ENCODE measurements at regions not wholly inside any gene's neighbourhood (a gene's known extent, or its start where the extent isn't known, plus 50 kb on each side); places are given as distances from the start of the nearest gene placed in this dataset.

DNA sequence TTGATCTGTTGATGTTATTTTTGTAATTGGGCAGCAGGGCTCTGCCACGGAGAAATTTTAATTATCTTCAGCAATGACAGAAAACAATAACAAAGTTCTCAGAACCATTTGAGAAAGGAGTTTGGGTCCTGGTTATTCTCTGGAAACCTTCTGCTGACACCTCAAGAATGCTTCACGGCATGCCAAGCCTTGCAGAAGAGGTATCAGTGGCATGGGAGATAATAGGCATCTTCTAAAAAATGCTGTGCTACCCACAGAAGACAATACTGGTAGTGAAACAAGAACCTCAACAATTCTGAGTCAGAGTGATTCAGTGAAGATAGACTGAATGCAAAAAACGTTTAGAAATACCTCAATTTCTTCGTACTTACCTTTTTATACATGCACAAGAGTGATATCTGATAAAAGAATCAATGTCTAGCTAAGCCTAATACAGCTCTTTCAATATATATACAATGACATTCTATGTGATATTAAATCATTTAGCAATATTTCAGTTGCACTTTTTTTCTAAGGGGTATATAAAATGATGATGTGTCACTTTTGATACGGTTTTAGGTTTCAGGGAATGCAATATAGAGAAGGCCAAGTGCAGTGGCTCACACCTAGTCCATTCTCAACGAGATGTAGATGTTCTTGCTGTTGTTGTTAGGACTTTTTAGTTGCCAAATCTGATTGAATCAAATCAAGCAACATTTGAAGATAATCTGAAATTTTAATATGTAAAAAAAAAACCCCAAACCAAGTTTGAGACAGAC is 110.4 kb upstream of the COL21A1 start:
- Histone ChIP-seq H3K27ac (peak overlapping the region in 2 of 4 donors; percentile 3 to 9), H3K4me3 (no peak overlapping the region), H3K9me3 (peaks cover 0 to 8% of the 10 kb centered on the region in 2 donors), H3K36me3 (no peaks in the 10 kb centered on the region), H3K27me3 (no peaks in the 10 kb centered on the region), H3K4me1 (peaks cover 0 to 8% (median 3%) of the 10 kb centered on the region in 4 donors)
- WGBS, 2 donors (ENCODE audit: low coverage in 1 of 2): 36 to 56% methylated on average over 4 to 6 of the region's 6 CpGs
- no peak for DNase-seq
- in situ Hi-C loops (cut with MboI; ENCODE audit: low pct_ligation_motif_present in 1 of 4, low pct_unique_long_range_greater_than_20kb in 1 of 4, low sequenced_read_pairs in 3 of 4) (loop anchor here in 2 of 4 donors (5.0 to 10.0 kb wide), 2 partner anchors 235 to 237 kb away; no protein-coding TSS in a partner anchor), intact Hi-C loops (cut with DNase I; ENCODE audit: low total_unique reads) (loop anchor here (2.0 to 5.0 kb wide), 2 partner anchors 43 to 235 kb away; no protein-coding TSS in a partner anchor)
- TF ChIP-seq POLR2A (IDR thresholded peaks at IDR 0.05): no peak
- no peak for TF ChIP-seq POLR2AphosphoS5 (IDR thresholded peaks at IDR 0.05)
- no peak for TF ChIP-seq EP300 (IDR thresholded peaks at IDR 0.05; ENCODE audit: low read depth)
- TF ChIP-seq CTCF (IDR thresholded peaks at IDR 0.05): no peak

GRCh38 chr6:56356426-56356825 is 109.0 kb upstream of the COL21A1 start:
- Histone ChIP-seq H3K4me3 (no peak overlapping the region), H3K4me1 (peaks cover 0 to 8% (median 3%) of the 10 kb centered on the region in 4 donors), H3K36me3 (no peaks in the 10 kb centered on the region), H3K27me3 (no peaks in the 10 kb centered on the region), H3K27ac (peak overlapping the region in 3 of 4 donors; percentile 11 to 42 (median 16)), H3K9me3 (peaks cover 0 to 8% of the 10 kb centered on the region in 2 donors)
- in situ Hi-C loops (cut with MboI; ENCODE audit: low pct_ligation_motif_present in 1 of 4, low pct_unique_long_range_greater_than_20kb in 1 of 4, low sequenced_read_pairs in 3 of 4) (loop anchor here in 2 of 4 donors (5.0 to 10.0 kb wide), 2 partner anchors 236 to 238 kb away; no protein-coding TSS in a partner anchor), intact Hi-C loops (cut with DNase I; ENCODE audit: low total_unique reads) (loop anchor here (5.0 kb wide), 1 partner anchor 236 kb away; no protein-coding TSS in a partner anchor)
- no peak for DNase-seq
- TF ChIP-seq POLR2A (IDR thresholded peaks at IDR 0.05) (no peak), POLR2AphosphoS5 (IDR thresholded peaks at IDR 0.05) (no peak), EP300 (IDR thresholded peaks at IDR 0.05; ENCODE audit: low read depth) (no peak), CTCF (IDR thresholded peaks at IDR 0.05) (no peak)
- WGBS, 2 donors (ENCODE audit: low coverage in 1 of 2): 38 to 44% methylated on average over 2 of the region's 2 CpGs

- in situ Hi-C loops (cut with MboI; ENCODE audit: low pct_ligation_motif_present in 1 of 4, low pct_unique_long_range_greater_than_20kb in 1 of 4, low sequenced_read_pairs in 3 of 4): loop anchor here in 1 of 4 donors (10.0 kb wide), 1 partner anchor 241 kb away; no protein-coding TSS in a partner anchor
- Histone ChIP-seq H3K4me3 (no peak overlapping the region), H3K27ac (no peak overlapping the region), H3K4me1 (peaks cover 0 to 6% (median 0%) of the 10 kb centered on the region in 4 donors), H3K36me3 (no peaks in the 10 kb centered on the region), H3K27me3 (no peaks in the 10 kb centered on the region), H3K9me3 (peaks cover 0 to 8% of the 10 kb centered on the region in 2 donors)
- intact Hi-C loops (cut with DNase I; ENCODE audit: low total_unique reads): no loop called here
- no peak for DNase-seq
- TF ChIP-seq EP300 (IDR thresholded peaks at IDR 0.05; ENCODE audit: low read depth) (no peak), CTCF (IDR thresholded peaks at IDR 0.05) (no peak), POLR2A (IDR thresholded peaks at IDR 0.05) (no peak)
Observed at GRCh38 chr6:56353860-56354259, 106.5 kb upstream of the COL21A1 start.

DNA sequence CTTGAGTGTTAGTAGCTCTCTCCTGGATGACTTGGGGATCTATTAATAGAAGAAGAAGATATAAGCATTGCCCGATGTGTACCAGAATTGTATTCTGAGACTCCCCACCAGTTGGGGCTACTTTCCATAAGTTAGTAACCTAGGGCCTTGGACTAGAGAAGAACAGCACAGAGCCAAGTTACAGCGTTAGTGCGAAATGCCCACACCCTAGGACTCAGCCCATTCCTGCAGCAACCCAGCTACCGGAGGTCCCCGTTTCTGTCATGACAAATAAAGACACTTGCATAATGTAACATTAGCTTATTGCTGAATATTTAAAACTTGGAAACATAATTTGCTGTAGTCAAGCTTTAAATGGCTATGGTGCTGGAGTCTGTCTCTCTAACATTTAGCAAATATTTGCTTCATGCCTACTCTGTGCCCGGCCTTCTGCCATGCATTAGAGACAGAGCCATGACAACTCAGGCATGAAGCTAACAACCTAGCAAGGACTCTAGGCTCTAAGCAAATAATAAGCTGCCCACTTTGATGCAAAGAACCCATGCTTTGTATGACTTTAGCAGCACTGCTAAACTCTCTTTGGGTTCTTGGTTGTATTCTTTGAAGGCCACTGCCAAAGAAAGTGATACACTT is 103.4 kb upstream of the COL21A1 start:
- in situ Hi-C loops (cut with MboI; ENCODE audit: low pct_ligation_motif_present in 1 of 4, low pct_unique_long_range_greater_than_20kb in 1 of 4, low sequenced_read_pairs in 3 of 4): loop anchor here in 1 of 4 donors (10.0 kb wide), 1 partner anchor 244 kb away; no protein-coding TSS in a partner anchor
- intact Hi-C loops (cut with DNase I; ENCODE audit: low total_unique reads): no loop called here
- TF ChIP-seq EP300 (IDR thresholded peaks at IDR 0.05; ENCODE audit: low read depth) (no peak), POLR2AphosphoS5 (IDR thresholded peaks at IDR 0.05) (no peak), CTCF (IDR thresholded peaks at IDR 0.05) (no peak), POLR2A (IDR thresholded peaks at IDR 0.05) (no peak)
- Histone ChIP-seq H3K27ac (no peak overlapping the region), H3K4me1 (no peaks in the 10 kb centered on the region), H3K9me3 (peaks cover 0 to 8% of the 10 kb centered on the region in 2 donors), H3K27me3 (no peaks in the 10 kb centered on the region), H3K36me3 (no peaks in the 10 kb centered on the region), H3K4me3 (no peak overlapping the region)
- DNase-seq: no peak
- 70 to 79% methylated on average over 5 to 6 of the region's 6 CpGs for WGBS, 2 donors (ENCODE audit: low coverage in 1 of 2)

Data from transverse colon (tissue), 4 donors.